Activated T-cell treated with anti-CD3 and anti-CD28 coated beads, Interleukin-2, amount 50 U/mL, for 72 hours (primary cell): ENCODE measurements at regions not wholly inside any gene's neighbourhood (a gene's known extent, or its start where the extent isn't known, plus 50 kb on each side); places are given as distances from the start of the nearest gene placed in this dataset.

Source experiments
- ATAC-seq, 2 donors: fragments of 150-1000 bp; cut with Tn5 transposase; replicated peaks in 1 of 2; 2 replicates each; pipeline ENCODE4 v1.10.0; 2021; ENCODE audit warnings: moderate library complexity in 2 of 2, mild to moderate bottlenecking in 1 of 2
- DNase-seq, 2 donors: peaks; one replicate each; pipeline ENCODE4 v3.0.0; 2021 to 2022; ENCODE audit warnings: mixed read lengths in 1 of 2
- H3K27ac Mint-ChIP-seq: one replicate; pipeline ENCODE4 v1.8.0; 2022; ENCODE audit warnings: mild to moderate bottlenecking, moderate library complexity, mixed read lengths
- H3K27me3 Mint-ChIP-seq: one replicate; pipeline ENCODE4 v1.8.0; 2022; ENCODE audit warnings: low read depth, mixed read lengths
- H3K36me3 Mint-ChIP-seq, 2 donors: one replicate each; pipeline ENCODE4 v1.8.0; 2022; ENCODE audit warnings: mixed read lengths in 2 of 2, mild to moderate bottlenecking in 1 of 2; ENCODE audit not compliant: insufficient read depth in 2 of 2
- H3K4me1 Mint-ChIP-seq: one replicate; pipeline ENCODE4 v1.8.0; 2022; ENCODE audit warnings: low read depth, mixed read lengths
- H3K4me3 Mint-ChIP-seq, 2 donors: one replicate each; pipeline ENCODE4 v1.8.0; 2022; ENCODE audit warnings: mild to moderate bottlenecking in 2 of 2, mixed read lengths in 2 of 2, moderate library complexity in 2 of 2
- H3K9me3 Mint-ChIP-seq, 2 donors: one replicate each; pipeline ENCODE4 v1.8.0; 2022; ENCODE audit warnings: mixed read lengths in 2 of 2

DNA sequence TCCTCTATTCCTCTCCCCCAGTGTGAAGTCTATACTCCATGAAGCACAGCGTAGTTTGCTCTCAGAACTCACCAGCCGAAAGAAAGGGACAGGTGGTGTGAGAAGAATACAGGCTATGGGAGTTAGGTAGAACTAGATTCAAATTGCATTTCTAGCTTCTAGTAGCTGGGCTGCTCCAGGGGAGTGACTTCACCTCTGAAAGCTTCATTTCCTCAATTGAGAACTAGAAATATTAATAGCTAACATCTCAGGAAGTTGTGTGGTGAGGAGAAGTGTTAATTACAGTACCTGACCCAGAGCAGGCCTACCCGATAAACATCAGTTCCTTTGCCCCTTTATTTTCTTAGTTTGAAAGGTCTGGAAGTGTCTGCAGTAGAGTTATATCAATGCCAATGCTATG is 484.7 kb upstream of the TENM4 start:
- Mint-ChIP-seq H3K36me3 (peaks cover 0 to 1% of the 10 kb centered on the region in 2 donors), H3K4me3 (no peak overlapping the region), H3K27ac (no peak overlapping the region), H3K9me3 (peaks cover 4 to 6% of the 10 kb centered on the region in 2 donors), H3K4me1 (no peaks in the 10 kb centered on the region), H3K27me3 (no peaks in the 10 kb centered on the region)
- DNase-seq (no peak), ATAC-seq (no peak)

DNA sequence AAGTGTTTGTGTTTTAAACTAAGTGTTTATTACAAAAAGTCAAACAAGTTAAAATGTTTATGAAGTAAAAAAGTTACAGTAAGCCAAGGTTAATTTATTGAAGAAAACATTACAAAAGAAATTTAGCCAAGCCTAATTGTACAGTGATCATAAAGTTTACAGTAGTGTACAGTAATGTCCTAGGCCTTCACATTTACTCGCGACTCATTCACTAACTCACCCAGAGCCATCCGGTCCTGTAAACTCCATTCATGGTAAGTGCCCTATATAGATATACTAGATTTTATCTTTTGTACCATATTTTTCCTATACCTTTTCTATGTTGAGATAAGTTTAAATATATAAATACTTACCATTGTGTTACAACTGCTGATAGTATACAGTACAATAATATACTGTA is 481.8 kb upstream of the TENM4 start:
- no peaks in the 10 kb centered on the region for H3K4me1 Mint-ChIP-seq
- H3K9me3 Mint-ChIP-seq = peaks cover 4 to 5% of the 10 kb centered on the region in 2 donors
- ATAC-seq (no peak), DNase-seq (no peak)
- H3K4me3 Mint-ChIP-seq = no peak overlapping the region
- H3K27me3 Mint-ChIP-seq = no peaks in the 10 kb centered on the region
- H3K27ac Mint-ChIP-seq = no peak overlapping the region
- H3K36me3 Mint-ChIP-seq = no peaks in the 10 kb centered on the region

DNA sequence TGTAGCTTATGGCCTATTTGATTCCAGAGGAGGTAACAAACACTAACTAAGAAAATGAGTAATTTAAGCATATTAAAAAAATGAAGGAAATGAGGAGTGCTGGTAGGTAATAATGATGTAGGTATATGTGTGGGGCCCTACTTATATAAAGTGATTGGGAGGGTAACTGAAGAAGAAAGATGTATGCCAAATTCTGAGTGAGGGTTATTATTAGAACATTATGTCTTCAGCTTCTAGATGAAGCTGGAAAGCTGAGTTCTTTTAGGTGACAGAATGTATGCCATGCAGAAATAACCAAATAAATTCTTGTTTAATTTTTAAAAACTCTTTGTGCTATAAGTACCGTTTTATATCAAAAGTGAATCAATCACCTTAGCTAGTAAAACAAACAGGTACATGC is 479.6 kb upstream of the TENM4 start:
- ATAC-seq (no peak), DNase-seq (no peak)
- H3K27me3 Mint-ChIP-seq = no peaks in the 10 kb centered on the region
- peaks cover 3 to 4% of the 10 kb centered on the region in 2 donors for H3K9me3 Mint-ChIP-seq
- no peaks in the 10 kb centered on the region for H3K4me1 Mint-ChIP-seq
- no peak overlapping the region for H3K4me3 Mint-ChIP-seq
- no peak overlapping the region for H3K27ac Mint-ChIP-seq
- no peaks in the 10 kb centered on the region for H3K36me3 Mint-ChIP-seq

DNA sequence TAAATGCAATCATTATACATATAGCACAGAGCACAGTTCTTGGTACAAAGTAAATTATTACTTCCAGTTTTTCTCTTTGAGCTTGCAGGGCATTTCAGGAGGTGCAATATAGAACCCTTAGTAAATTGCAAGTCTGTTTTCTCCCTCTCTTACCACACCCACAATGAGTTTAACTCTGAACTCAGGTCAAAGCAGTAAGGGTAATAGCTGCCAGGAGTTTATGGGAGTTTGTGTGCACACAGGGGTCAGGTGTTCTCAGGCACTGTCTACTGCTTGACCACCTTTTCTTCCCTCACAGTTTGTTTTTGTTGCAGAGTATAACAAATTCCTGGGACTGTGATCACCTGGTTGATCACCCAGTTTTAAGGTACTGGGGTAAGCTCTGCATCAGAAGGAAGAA is 478.5 kb upstream of the TENM4 start:
- no peaks in the 10 kb centered on the region for H3K27me3 Mint-ChIP-seq
- H3K36me3 Mint-ChIP-seq = no peaks in the 10 kb centered on the region
- H3K27ac Mint-ChIP-seq = no peak overlapping the region
- no peak for DNase-seq
- ATAC-seq = no peak
- no peak overlapping the region for H3K4me3 Mint-ChIP-seq
- no peaks in the 10 kb centered on the region for H3K4me1 Mint-ChIP-seq
- peaks cover 4 to 5% of the 10 kb centered on the region in 2 donors for H3K9me3 Mint-ChIP-seq

DNA sequence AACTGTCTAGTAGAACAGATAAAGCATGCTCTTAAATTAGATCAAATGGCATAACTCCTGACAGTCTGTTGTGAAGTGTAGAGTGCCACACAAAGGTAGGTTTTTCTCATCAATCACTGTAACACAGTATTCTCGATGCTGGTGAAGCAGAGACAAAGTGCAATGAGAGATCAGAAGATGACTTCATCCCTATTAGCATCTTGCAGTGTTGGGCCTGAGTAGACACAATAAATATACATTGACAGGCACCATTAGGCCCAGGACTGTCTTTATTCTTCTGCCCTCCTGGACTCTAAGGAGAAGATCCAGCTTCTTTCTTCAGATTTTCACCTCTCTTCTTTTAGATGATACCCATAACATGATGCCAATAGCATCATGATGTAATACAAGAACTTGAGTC is 478.0 kb upstream of the TENM4 start:
- DNase-seq (no peak), ATAC-seq (no peak)
- Mint-ChIP-seq H3K4me3 (no peak overlapping the region), H3K36me3 (no peaks in the 10 kb centered on the region), H3K27me3 (no peaks in the 10 kb centered on the region), H3K9me3 (peaks cover 5 to 7% of the 10 kb centered on the region in 2 donors), H3K27ac (no peak overlapping the region), H3K4me1 (no peaks in the 10 kb centered on the region)

DNA sequence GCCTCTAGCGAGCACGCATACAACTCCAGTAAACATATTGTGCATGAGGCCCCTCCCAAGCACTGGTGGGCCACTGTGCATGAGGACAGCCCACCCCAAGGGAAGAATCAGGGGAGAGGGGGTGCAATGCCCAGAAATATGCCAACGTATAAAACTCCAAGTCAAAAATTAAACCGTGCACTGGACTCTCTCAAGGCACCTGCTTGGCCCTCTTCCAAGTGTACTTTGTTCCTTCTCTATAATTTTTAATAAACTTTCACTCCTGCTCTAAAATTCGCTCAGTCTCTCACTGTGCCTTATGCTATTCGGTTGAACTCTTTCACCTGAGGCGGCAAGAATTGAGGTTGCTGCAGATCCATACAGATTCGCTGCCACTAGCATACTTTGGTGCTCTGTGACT is 465.3 kb upstream of the TENM4 start:
- H3K9me3 Mint-ChIP-seq = peaks cover 1 to 8% of the 10 kb centered on the region in 2 donors
- ATAC-seq = no peak
- no peaks in the 10 kb centered on the region for H3K27me3 Mint-ChIP-seq
- DNase-seq = no peak
- H3K27ac Mint-ChIP-seq = no peak overlapping the region
- no peak overlapping the region for H3K4me3 Mint-ChIP-seq
- no peaks in the 10 kb centered on the region for H3K36me3 Mint-ChIP-seq
- no peaks in the 10 kb centered on the region for H3K4me1 Mint-ChIP-seq

DNA sequence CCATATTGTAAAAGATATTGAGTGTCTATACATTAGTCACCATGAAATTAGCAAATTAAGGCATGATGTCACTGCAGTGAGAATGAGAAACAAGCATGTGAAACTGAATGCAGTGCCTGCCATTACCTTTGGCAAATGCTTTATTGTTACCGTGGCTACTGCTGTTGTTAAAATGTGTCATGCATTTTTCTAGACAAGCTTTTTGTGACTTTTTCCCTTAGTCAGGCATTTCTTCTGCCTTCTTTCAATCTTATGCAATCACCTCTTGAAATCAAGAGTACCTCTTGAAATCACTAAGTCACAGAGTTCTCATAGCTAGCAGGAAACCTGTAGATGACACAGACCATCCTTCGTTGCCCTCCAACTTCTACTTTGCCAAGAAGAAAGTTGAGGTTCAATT is 461.7 kb upstream of the TENM4 start:
- no peaks in the 10 kb centered on the region for H3K36me3 Mint-ChIP-seq
- ATAC-seq = no peak
- H3K9me3 Mint-ChIP-seq = peaks cover 1 to 3% of the 10 kb centered on the region in 2 donors
- no peak overlapping the region for H3K27ac Mint-ChIP-seq
- no peaks in the 10 kb centered on the region for H3K4me1 Mint-ChIP-seq
- DNase-seq = no peak
- no peaks in the 10 kb centered on the region for H3K27me3 Mint-ChIP-seq
- no peak overlapping the region for H3K4me3 Mint-ChIP-seq

DNA sequence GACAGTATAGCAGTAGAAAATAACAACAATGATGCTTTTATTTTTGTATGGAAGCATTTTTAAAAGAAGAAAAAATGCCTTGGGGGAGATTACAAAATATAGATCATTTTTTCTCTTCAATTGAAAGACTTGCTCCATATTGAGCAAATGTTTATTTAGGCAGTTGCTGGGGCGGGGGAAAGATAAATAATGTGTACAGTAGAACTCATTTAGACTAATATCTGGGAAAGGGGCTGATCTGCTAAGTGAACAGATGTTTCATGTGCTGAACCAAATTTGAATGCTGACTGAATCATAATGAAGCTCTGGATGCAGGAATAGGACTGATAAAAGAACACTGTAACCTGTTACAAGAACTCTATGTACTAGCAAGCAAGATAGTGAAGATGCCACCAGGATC is 457.1 kb upstream of the TENM4 start:
- H3K9me3 Mint-ChIP-seq = peaks cover 1 to 6% of the 10 kb centered on the region in 2 donors
- DNase-seq (no peak), ATAC-seq (no peak)
- H3K4me1 Mint-ChIP-seq = no peaks in the 10 kb centered on the region
- H3K4me3 Mint-ChIP-seq = no peak overlapping the region
- H3K36me3 Mint-ChIP-seq = no peaks in the 10 kb centered on the region
- no peak overlapping the region for H3K27ac Mint-ChIP-seq
- no peaks in the 10 kb centered on the region for H3K27me3 Mint-ChIP-seq

DNA sequence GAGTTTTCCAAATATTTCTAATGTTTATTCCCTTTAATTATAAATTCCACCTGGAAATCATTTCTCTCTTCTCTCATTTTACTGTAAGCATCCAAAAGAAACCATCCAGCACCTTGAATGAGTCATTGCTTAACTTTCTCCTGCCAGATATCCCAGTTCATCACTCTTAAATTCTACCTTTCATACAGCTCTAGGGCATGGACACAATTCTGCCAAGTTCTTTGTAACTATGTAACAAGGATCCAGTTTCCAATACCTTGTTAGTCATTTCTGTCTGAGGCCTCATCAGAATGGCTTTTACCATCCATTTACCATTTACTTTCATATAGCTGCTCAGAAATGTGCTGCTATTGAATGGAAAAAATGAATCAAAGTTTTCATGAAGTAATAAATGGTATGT is 455.4 kb upstream of the TENM4 start:
- no peak overlapping the region for H3K27ac Mint-ChIP-seq
- no peaks in the 10 kb centered on the region for H3K4me1 Mint-ChIP-seq
- H3K4me3 Mint-ChIP-seq = no peak overlapping the region
- no peaks in the 10 kb centered on the region for H3K27me3 Mint-ChIP-seq
- no peak for DNase-seq
- peaks cover 2 to 8% of the 10 kb centered on the region in 2 donors for H3K9me3 Mint-ChIP-seq
- ATAC-seq = no peak
- H3K36me3 Mint-ChIP-seq = no peaks in the 10 kb centered on the region

DNA sequence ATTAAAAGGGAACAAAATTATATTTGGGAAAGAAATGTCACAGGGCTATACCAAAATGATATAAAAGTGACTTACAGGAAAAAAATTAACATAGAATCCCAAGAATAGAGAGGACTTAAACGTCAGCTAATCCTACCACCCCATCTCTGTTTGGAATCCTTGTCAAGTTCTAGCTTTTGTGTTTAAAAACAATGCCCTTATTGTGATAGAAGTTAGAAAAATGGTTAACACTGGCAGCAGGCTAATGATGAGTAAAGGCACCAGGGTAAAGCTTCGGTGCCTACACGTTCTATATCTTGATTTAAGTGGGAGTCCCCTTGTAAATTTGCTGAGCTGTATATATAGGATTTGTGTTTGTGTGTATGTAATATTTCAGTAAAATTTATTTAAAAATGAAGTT is 453.3 kb upstream of the TENM4 start:
- DNase-seq (no peak), ATAC-seq (no peak)
- H3K9me3 Mint-ChIP-seq = peaks cover 2 to 8% of the 10 kb centered on the region in 2 donors
- no peaks in the 10 kb centered on the region for H3K4me1 Mint-ChIP-seq
- no peaks in the 10 kb centered on the region for H3K36me3 Mint-ChIP-seq
- no peak overlapping the region for H3K27ac Mint-ChIP-seq
- H3K4me3 Mint-ChIP-seq = no peak overlapping the region
- H3K27me3 Mint-ChIP-seq = no peaks in the 10 kb centered on the region

DNA sequence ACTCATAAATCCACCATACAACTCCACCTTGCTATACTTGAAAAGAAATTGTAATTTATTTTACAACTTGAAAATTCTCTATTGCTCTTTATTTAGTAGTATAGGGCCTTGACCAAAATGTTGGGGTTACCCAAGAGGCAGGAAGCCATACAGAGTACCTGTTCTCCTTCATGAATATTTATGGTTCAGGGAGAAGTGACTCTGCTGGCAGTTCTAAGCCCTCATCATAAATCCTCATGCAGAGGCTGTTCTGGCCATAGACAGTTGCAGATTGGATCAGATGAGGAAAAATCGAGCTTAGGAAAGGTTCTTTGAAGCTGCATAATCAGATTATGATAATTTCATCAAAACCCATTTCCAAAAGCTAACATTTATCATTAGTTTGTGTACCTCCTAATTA is 449.4 kb upstream of the TENM4 start:
- peaks cover 2 to 7% of the 10 kb centered on the region in 2 donors for H3K9me3 Mint-ChIP-seq
- H3K27ac Mint-ChIP-seq = no peak overlapping the region
- H3K36me3 Mint-ChIP-seq = peaks cover 0 to 2% of the 10 kb centered on the region in 2 donors
- H3K4me1 Mint-ChIP-seq = no peaks in the 10 kb centered on the region
- H3K4me3 Mint-ChIP-seq = no peak overlapping the region
- no peaks in the 10 kb centered on the region for H3K27me3 Mint-ChIP-seq
- ATAC-seq = no peak
- no peak for DNase-seq

DNA sequence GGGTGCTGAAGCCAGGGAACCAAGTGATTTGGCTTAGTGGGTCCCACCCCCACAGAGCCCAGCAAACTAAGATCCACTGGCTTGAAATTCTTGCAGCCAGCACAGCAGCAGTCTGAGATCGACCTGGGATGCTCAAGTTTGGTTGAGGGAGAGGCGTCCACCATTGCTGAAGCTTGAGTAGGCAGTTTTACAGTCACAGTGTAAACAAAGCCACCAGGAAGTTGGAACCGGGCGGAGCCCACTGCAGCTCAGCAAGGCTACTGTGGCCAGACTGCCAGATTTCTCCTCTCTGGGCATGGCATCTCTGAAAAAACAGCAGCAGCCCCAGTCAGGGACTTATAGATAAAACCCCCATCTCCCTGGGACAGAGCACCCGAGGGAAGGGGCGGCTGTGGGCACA is 424.1 kb upstream of the TENM4 start:
- Mint-ChIP-seq H3K36me3 (peaks cover 2 to 5% of the 10 kb centered on the region in 2 donors), H3K4me3 (no peak overlapping the region), H3K27me3 (no peaks in the 10 kb centered on the region), H3K27ac (no peak overlapping the region), H3K9me3 (peaks cover 6 to 16% of the 10 kb centered on the region in 2 donors), H3K4me1 (no peaks in the 10 kb centered on the region)
- no peak for ATAC-seq
- DNase-seq = no peak

DNA sequence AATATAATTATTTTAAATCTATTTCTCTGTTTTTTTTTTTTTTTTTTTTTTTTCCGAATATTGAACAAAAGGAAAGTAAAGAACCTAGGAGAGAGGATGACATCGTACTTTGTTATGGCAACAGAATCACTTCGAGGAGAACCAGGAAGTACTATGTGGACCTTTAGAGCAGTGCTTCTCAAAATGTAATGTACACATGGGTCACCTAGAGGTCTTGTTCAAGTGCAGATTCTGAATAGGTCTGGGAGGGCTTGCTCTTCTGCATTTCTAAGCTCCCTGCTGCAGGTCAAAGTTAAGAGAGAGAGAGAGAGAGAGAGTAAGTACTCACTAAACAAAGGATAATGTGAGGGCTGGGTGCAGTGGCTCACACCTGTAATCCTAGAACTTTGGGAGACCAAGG is 419.5 kb upstream of the TENM4 start:
- ATAC-seq = no peak
- Mint-ChIP-seq H3K36me3 (peaks cover 0 to 4% of the 10 kb centered on the region in 2 donors), H3K27me3 (no peaks in the 10 kb centered on the region), H3K4me3 (no peak overlapping the region), H3K4me1 (no peaks in the 10 kb centered on the region), H3K27ac (no peak overlapping the region), H3K9me3 (peaks cover 8 to 9% of the 10 kb centered on the region in 2 donors)
- DNase-seq = no peak

DNA sequence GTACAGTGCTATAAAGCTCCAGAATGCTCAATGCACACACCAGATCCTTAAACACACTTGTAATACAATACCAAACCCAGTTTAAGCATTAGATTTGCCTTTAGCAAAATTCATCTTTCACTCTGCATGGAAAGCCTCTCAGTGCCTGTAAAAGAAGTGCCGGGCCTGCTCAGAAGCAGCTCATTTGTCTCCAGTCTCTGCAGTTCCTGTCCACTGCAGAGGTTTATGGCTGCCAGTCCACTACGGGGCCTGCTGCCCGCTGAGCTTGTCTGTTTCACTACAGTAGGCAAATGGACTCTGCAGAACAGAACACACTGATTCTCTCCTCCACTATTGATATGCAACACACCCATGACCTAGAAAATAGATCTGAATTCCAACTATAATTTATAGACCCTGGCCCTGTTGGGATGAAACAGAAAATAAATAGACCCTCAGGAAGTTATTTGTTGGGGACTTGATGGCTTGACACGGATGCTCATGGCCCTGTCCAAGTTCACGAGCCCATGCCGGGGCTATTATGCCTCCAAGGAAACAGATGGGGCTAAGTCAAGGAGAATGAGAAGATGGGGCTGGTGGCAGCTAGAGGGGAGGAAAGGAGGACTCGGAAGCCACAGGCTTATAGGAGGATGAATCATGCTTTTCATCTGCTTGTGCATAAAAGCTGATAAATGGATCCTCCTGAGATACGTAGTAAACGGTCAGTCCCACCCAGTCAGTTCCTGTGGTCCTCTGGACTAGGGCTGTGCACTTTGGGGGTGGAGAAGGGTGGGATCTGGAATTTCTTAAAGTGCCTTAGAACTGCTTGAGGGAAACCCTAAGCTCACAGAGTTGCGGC is 416.8 kb upstream of the TENM4 start:
- no peak overlapping the region for H3K4me3 Mint-ChIP-seq
- no peak for DNase-seq
- H3K27ac Mint-ChIP-seq = no peak overlapping the region
- no peaks in the 10 kb centered on the region for H3K27me3 Mint-ChIP-seq
- H3K4me1 Mint-ChIP-seq = no peaks in the 10 kb centered on the region
- H3K36me3 Mint-ChIP-seq = peaks cover 0 to 4% of the 10 kb centered on the region in 2 donors
- no peak for ATAC-seq
- H3K9me3 Mint-ChIP-seq = peaks cover 5 to 12% of the 10 kb centered on the region in 2 donors
